Vagina (tissue), 2 donors: ENCODE measurements at regions not wholly inside any gene's neighbourhood (a gene's known extent, or its start where the extent isn't known, plus 50 kb on each side); places are given as distances from the start of the nearest gene placed in this dataset.

Experiments used
- DNase-seq, 2 donors: peaks; one replicate each; pipeline ENCODE4 v3.0.0-alpha.2; 2017; ENCODE audit errors: extremely low spot score in 2 of 2
- H3K27ac ChIP-seq: fragments of 200-600 bp; sonication (generic); one replicate; pipeline ENCODE4 v1.5.1; 2019
- H3K27me3 ChIP-seq: fragments of 200-600 bp; sonication (generic); one replicate; pipeline ENCODE4 v1.5.1; 2019
- H3K36me3 ChIP-seq, 2 donors: fragments of 200-600 bp; sonication (generic); one replicate each; pipeline ENCODE4 v1.5.1; 2017 to 2019
- H3K4me1 ChIP-seq: fragments of 200-600 bp; sonication (generic); one replicate; pipeline ENCODE4 v1.5.1; 2019
- H3K4me3 ChIP-seq, 2 donors: fragments of 200-600 bp; sonication (generic); 1 replicate in 1 of 2; 2 replicates in 1 of 2; pipeline ENCODE4 v1.5.1; 2016 to 2019
- H3K9me3 ChIP-seq: fragments of 200-600 bp; sonication (generic); one replicate; pipeline ENCODE4 v1.5.1; 2019
- POLR2A ChIP-seq, 2 donors: fragments of 450-650 bp; IDR thresholded peaks; one replicate each; pipeline ENCODE4 v1.6.1; 2017; ENCODE audit warnings: antibody characterized with exemption in 2 of 2, mild to moderate bottlenecking in 2 of 2, moderate library complexity in 2 of 2
- POLR2AphosphoS5 ChIP-seq, 2 donors: sonication (generic); formaldehyde crosslinking; IDR thresholded peaks; one replicate each; pipeline ENCODE4 v1.9.0; 2017; ENCODE audit warnings: antibody characterized with exemption in 2 of 2, mild to moderate bottlenecking in 2 of 2, low read depth in 1 of 2; ENCODE audit not compliant: insufficient read depth in 1 of 2
- intact Hi-C: fragments of 100-400 bp; cut with DNase I; formaldehyde crosslinking; loops from one replicate; pipeline ENCODE4 v1.15.1; 2023
- TF ChIP-seq, protein P1 (sequence below), 3 experiments: fragments of 450-650 bp in 2 of 3; fragments of 200-600 bp in 1 of 3; sonication (generic) in 1 of 3; IDR thresholded peaks; one replicate each; pipeline ENCODE4 v1.5.1; 2017 to 2019; ENCODE audit warnings: antibody characterized with exemption in 3 of 3, mild to moderate bottlenecking in 2 of 3, moderate library complexity in 2 of 3

DNA sequence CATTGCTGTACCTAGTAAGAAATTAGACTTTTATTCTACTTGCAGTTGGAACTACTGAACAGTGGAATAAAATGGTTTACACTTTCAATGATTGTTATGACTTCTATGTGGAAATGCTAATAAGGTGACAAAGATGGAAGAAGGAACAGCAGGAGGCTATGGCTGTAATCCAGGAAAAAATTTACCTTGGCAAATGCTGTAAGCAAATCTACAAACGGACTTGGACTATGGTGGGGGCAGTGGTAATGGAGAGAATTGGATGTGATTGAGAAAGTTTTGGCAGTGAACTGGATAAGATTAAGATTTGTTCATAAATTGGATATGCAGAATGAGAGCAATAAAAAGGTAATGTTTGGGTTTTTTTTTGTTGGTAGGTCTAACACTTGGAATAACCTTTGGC is 111.0 kb upstream of the ERBB4 start:
- Histone ChIP-seq H3K36me3 (no peaks in the 10 kb centered on the region), H3K27ac (no peak overlapping the region), H3K27me3 (no peaks in the 10 kb centered on the region), H3K4me1 (no peaks in the 10 kb centered on the region), H3K9me3 (no peaks in the 10 kb centered on the region), H3K4me3 (no peak overlapping the region)
- TF ChIP-seq, protein P1, sequence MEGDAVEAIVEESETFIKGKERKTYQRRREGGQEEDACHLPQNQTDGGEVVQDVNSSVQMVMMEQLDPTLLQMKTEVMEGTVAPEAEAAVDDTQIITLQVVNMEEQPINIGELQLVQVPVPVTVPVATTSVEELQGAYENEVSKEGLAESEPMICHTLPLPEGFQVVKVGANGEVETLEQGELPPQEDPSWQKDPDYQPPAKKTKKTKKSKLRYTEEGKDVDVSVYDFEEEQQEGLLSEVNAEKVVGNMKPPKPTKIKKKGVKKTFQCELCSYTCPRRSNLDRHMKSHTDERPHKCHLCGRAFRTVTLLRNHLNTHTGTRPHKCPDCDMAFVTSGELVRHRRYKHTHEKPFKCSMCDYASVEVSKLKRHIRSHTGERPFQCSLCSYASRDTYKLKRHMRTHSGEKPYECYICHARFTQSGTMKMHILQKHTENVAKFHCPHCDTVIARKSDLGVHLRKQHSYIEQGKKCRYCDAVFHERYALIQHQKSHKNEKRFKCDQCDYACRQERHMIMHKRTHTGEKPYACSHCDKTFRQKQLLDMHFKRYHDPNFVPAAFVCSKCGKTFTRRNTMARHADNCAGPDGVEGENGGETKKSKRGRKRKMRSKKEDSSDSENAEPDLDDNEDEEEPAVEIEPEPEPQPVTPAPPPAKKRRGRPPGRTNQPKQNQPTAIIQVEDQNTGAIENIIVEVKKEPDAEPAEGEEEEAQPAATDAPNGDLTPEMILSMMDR (IDR thresholded peaks at IDR 0.05): no peak
- TF ChIP-seq POLR2AphosphoS5 (IDR thresholded peaks at IDR 0.05; ENCODE audit: insufficient read depth in 1 of 2, low read depth in 1 of 2) (no peak), POLR2A (IDR thresholded peaks at IDR 0.05) (no peak)
- no peak for DNase-seq
- intact Hi-C loops: no loop called here

DNA sequence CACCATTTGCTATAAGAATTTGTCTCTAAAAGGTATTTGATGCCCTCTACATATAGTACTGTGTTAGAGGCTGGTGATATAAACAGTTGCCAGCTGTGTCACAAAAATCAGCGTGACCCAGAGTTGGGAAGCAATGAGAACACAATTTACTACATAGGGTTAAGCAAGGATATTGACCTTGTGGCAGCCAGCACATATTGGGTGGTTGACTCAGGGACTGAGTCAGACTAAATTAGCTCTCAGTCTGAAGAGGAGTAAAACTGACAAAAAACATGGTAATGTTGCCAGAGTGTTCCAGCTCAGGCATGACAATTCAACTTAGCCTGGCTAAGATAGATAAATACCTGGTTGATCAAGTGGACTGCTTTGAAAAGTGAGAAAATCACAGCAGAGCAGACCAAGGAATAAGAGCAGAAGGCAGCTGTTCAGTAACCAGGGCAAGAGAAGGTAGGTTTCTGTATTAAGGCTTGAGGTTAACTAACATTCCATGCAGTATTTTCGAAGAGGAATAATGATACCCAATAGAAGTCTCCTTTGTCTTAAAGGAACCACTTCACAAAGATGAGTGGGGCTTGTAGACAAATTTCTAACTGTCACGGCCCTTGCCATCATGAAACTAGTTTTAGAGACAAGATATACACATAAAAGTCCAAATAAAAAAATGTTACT is 108.2 kb upstream of the ERBB4 start:
- H3K4me1 ChIP-seq: no peaks in the 10 kb centered on the region
- no peaks in the 10 kb centered on the region for H3K27me3 ChIP-seq
- DNase-seq: no peak
- H3K27ac ChIP-seq: no peak overlapping the region
- H3K36me3 ChIP-seq: no peaks in the 10 kb centered on the region
- no peak overlapping the region for H3K4me3 ChIP-seq
- H3K9me3 ChIP-seq: no peaks in the 10 kb centered on the region
- intact Hi-C loops: no loop called here
- no peak for TF ChIP-seq POLR2A (IDR thresholded peaks at IDR 0.05)
- TF ChIP-seq, protein P1 (IDR thresholded peaks at IDR 0.05): no peak
- no peak for TF ChIP-seq POLR2AphosphoS5 (IDR thresholded peaks at IDR 0.05; ENCODE audit: insufficient read depth in 1 of 2, low read depth in 1 of 2)

DNA sequence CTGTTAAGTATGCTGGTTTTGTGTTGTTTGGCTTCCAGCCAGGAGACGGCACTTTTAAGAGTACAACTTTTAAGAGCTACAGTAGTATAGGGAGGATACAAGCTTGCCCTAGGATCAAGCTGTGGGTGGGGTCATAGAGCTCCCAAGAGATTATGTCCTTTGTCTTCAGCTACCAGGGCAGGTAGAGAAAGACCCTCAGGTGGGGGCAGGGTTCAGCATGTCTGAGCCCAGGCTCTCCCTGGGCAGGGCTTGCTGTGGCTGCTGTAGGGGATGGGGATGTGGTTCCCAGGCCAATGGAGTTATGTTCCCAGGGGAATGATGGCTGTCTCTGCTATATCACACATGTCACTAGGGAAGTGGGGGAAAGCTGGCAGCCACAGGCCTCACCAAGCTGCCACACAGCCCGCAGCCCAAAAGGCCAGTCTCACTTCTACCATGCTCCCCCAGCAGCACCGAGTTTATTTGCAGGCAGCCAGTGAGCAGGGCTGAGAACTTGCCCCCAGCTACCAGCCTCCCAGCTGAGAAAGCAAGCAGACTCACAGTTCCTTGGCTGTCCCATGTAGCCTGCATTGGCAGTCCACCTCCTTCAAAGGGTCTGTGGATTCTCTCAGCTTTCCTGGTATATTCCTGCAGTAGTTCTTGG is 105.7 kb upstream of the ERBB4 start:
- intact Hi-C loops: no loop called here
- H3K9me3 ChIP-seq: no peaks in the 10 kb centered on the region
- no peak for TF ChIP-seq POLR2AphosphoS5 (IDR thresholded peaks at IDR 0.05; ENCODE audit: insufficient read depth in 1 of 2, low read depth in 1 of 2)
- TF ChIP-seq POLR2A (IDR thresholded peaks at IDR 0.05): no peak
- TF ChIP-seq, protein P1 (IDR thresholded peaks at IDR 0.05): no peak
- H3K36me3 ChIP-seq: no peaks in the 10 kb centered on the region
- H3K4me3 ChIP-seq: no peak overlapping the region
- DNase-seq: no peak
- H3K27me3 ChIP-seq: no peaks in the 10 kb centered on the region
- H3K4me1 ChIP-seq: no peaks in the 10 kb centered on the region
- no peak overlapping the region for H3K27ac ChIP-seq

DNA sequence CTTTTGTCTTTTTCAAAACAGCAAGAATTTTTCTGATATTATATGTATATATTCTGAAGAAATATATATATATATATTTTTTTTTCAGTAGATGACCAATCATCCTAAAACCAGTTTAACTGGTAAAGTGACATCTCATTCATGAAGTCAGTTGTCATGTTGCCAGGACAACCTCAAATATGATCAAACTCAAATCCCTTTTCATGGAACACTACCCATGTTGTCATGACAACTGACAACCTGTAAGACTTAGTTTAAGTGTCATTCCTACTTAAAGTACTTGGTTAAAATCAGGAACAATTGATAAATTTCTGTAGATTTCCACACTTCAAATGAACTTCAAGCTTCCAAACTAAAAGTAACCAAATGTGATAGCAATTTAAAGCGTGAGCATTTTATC is 101.8 kb upstream of the ERBB4 start:
- H3K9me3 ChIP-seq: no peaks in the 10 kb centered on the region
- intact Hi-C loops: no loop called here
- H3K27ac ChIP-seq: no peak overlapping the region
- no peak for TF ChIP-seq POLR2AphosphoS5 (IDR thresholded peaks at IDR 0.05; ENCODE audit: insufficient read depth in 1 of 2, low read depth in 1 of 2)
- TF ChIP-seq, protein P1 (IDR thresholded peaks at IDR 0.05): no peak
- TF ChIP-seq POLR2A (IDR thresholded peaks at IDR 0.05): no peak
- DNase-seq: no peak
- no peaks in the 10 kb centered on the region for H3K4me1 ChIP-seq
- H3K27me3 ChIP-seq: no peaks in the 10 kb centered on the region
- no peaks in the 10 kb centered on the region for H3K36me3 ChIP-seq
- H3K4me3 ChIP-seq: no peak overlapping the region

DNA sequence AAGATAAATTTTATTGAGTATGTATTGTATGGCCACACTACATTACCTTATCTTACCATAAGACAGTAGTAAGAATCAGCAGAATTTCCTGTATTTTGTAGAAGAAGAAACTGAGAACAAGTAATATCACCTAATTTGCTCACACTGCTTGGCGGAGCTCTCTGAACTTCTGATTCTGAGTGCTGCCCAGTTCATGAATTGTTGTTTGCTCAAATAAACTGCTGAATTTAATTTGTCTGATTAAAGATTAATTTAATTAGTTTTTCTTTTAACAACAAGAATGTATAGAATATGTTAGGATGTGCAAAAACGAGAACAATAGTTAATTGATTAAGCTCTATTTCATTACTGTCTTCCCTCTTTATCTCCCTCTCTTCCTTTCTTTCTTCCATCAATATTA is 100.1 kb upstream of the ERBB4 start:
- Histone ChIP-seq H3K36me3 (no peaks in the 10 kb centered on the region), H3K27me3 (no peaks in the 10 kb centered on the region), H3K27ac (no peak overlapping the region), H3K4me1 (no peaks in the 10 kb centered on the region), H3K4me3 (no peak overlapping the region), H3K9me3 (no peaks in the 10 kb centered on the region)
- no peak for DNase-seq
- no peak for TF ChIP-seq POLR2A (IDR thresholded peaks at IDR 0.05)
- no peak for TF ChIP-seq POLR2AphosphoS5 (IDR thresholded peaks at IDR 0.05; ENCODE audit: insufficient read depth in 1 of 2, low read depth in 1 of 2)
- intact Hi-C loops: no loop called here
